ENCODE measurements at regions not wholly inside any gene's neighbourhood (a gene's known extent, or its start where the extent isn't known, plus 50 kb on each side); places are given as distances from the start of the nearest gene placed in this dataset.

DNA sequence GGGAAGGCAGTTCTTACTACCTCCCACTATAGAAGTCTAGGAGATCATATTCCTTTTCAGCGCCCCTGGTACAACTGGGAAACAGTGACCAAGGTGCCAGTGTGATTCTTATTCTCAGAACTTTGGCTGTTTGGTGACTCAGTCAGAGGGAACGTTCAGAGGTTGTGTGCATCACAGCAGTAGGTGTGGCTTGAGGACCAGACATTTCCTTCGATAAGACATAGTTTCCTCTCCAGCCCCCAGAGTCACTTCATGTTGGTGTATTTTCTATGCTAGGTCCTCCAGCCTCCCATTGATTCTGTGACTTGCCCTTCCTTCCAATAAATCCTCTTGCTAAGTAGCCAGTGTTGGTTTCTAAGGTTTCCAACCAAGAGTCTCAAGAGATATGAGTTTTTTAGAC, 171.9 kb upstream of the MPPED2 start:
- TF ChIP-seq POLR2A (IDR thresholded peaks at IDR 0.05) = no peak
- TF ChIP-seq, protein P1, sequence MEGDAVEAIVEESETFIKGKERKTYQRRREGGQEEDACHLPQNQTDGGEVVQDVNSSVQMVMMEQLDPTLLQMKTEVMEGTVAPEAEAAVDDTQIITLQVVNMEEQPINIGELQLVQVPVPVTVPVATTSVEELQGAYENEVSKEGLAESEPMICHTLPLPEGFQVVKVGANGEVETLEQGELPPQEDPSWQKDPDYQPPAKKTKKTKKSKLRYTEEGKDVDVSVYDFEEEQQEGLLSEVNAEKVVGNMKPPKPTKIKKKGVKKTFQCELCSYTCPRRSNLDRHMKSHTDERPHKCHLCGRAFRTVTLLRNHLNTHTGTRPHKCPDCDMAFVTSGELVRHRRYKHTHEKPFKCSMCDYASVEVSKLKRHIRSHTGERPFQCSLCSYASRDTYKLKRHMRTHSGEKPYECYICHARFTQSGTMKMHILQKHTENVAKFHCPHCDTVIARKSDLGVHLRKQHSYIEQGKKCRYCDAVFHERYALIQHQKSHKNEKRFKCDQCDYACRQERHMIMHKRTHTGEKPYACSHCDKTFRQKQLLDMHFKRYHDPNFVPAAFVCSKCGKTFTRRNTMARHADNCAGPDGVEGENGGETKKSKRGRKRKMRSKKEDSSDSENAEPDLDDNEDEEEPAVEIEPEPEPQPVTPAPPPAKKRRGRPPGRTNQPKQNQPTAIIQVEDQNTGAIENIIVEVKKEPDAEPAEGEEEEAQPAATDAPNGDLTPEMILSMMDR (IDR thresholded peaks at IDR 0.05) = no peak
